ENCODE measurements at regions not wholly inside any gene's neighbourhood (a gene's known extent, or its start where the extent isn't known, plus 50 kb on each side); places are given as distances from the start of the nearest gene placed in this dataset.
"Not testable (repeated sequence)": the region's sequence is repeated elsewhere in the genome, so short reads cannot be mapped to it uniquely, and the experiment has no call there.

GRCh38 chr20:29409160-29409689 is 1848.2 kb upstream of the DEFB115 start:
- ATAC-seq; intact Hi-C loops (cut with DNase I); DNase-seq (ENCODE audit: low spot score): not testable (repeated sequence)

DNA sequence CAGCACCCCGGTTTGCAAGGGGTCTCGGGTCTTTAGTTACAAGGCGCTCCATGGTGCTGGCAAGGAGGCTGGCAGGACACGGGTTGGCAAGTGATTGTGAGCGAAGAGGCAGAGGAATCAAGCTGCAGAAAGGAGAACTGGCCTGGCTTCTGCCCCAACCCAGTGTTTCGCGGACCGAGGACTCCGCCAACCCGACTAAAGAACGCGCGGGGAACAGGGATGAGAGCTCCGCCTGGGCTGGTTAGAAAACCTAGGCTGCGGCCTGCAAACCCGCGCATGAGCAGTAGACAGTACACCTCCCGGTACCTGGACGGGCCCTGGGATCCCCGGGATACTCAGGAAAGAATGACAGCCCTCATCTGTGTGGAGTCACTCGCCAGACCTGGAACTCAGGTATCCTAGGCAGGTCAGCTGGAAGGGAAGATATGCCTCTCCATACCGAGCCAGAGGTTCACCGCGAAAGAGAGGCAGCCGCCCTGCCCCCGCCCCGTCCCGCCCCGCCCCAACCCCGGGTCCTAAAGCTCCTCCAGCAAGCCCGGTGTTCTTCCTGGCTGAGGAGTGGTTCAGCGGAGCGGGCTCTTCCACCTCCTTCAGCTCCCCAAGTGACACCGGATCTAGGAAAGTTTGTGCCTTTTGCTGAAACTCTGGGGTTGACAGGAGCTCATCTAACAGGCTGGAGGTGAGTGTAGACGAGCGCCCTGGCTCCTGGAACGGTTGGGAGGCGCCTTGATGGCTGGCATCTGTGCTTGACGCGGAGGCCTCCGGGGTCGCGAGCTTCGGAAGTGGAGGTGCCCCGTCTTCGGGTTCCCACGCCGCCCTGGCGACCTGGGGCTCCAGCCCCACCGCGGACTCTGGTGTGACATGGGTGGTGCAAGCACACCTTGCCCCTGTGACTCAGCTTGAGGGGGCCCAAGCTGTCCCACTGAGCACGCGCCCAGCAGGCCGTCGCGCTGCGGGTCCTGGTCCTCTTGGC is 1847.3 kb upstream of the DEFB115 start:
- intact Hi-C loops (cut with DNase I), result no loop called here
- no peak for ATAC-seq
- no peak for DNase-seq (ENCODE audit: low spot score)

GRCh38 chr20:29410806-29411457 is 1846.5 kb upstream of the DEFB115 start:
- DNase-seq (ENCODE audit: low spot score) (no peak), ATAC-seq (peak; percentile 57)
- intact Hi-C loops (cut with DNase I), result no loop called here

GRCh38 chr20:29411458-29411820 is 1846.0 kb upstream of the DEFB115 start:
- DNase-seq (ENCODE audit: low spot score); intact Hi-C loops (cut with DNase I): not testable (repeated sequence)
- peak; percentile 30 for ATAC-seq

DNA sequence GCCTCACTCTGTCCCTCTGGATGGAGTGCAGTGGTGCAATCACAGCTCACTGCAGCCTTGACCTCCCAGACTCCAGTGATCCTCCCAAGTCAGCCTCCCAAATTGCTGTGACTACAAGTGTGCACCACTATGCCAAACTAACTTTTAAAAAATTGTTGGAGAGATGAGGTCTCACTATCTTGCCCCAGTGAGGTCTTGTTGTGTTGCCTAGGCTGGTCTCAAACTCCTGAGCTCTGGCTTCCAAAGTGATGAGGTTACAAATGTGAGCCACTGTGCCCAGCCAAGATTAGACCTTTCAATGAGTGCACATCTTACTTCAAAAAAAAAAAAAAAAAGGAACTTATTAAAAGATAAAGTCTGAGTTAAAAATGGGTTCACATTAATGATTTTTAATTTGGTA is 1838.1 kb upstream of the DEFB115 start:
- intact Hi-C loops (cut with DNase I), result no loop called here
- ATAC-seq, result no peak
- DNase-seq (ENCODE audit: low spot score), result no peak

DNA sequence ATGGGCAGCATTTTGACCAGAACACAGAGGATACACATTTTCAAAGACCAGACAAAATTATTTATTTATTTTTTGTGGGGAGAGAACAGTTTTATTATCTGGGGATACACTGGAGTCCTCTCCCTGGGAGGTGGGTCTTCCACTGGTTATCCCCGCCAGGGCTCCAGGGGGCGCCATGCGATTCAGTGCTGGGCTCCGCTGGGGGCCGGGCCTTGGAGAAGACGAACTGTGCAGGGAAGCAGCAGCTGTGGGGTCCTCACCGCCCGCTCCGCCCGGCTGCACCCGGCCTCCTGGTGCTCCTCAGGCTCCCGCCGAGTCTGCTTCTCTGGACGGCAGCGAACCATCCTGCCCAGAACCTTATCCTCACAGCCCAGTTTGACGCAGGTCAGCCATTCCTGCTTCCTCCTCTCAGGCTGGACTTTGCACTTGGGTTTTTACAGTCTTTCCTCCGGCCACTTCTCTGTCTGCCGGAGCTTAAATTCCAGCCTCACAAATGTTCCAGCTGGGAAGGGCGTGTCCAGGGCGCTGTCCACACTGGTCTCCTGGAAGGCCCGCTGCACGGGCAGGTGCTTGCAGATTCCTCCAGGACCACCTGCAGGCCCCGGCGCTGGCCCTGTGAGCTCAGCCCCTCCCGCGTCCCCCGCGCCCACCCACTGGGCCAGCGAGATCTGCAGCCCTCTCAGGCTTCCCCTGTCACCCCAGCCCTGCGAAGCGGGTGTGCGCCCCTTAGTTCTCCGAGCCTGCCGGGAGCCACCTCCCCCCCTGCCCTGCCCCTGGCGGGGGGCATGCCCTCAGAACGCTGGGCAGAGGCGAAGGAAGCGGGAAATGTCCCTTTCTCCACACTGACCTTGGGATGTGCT is 1830.0 kb upstream of the DEFB115 start:
- DNase-seq (ENCODE audit: low spot score) (no peak), ATAC-seq (no peak)
- intact Hi-C loops (cut with DNase I), result no loop called here

GRCh38 chr20:29430531-29430930 is 1826.9 kb upstream of the DEFB115 start:
- intact Hi-C loops (cut with DNase I), result no loop called here
- ATAC-seq, result no peak

DNA sequence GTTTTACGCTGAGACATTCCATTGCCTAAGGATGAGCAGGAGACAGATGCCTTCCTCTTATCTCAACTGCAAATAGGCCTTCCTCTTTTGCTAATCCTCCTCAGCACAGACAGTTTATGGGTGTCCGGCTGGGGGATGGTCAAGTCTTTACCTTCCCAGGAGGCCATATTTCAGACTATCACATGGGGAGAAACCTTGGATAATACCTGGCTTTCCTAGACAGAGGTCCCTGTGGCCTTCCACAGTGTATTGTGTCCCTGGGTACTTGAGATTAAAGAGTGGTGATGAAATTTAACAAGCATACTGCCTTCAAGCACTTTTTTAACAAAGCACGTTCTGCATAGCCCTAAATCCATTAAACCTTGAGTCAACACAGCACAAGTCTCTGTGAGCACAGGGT is 1816.7 kb upstream of the DEFB115 start:
- intact Hi-C loops (cut with DNase I); DNase-seq (ENCODE audit: low spot score); ATAC-seq: not testable (repeated sequence)

More at GRCh38 chr20:29430531-29430930, 1826.9 kb upstream of the DEFB115 start:
- no peak for DNase-seq (ENCODE audit: low spot score)

DNA sequence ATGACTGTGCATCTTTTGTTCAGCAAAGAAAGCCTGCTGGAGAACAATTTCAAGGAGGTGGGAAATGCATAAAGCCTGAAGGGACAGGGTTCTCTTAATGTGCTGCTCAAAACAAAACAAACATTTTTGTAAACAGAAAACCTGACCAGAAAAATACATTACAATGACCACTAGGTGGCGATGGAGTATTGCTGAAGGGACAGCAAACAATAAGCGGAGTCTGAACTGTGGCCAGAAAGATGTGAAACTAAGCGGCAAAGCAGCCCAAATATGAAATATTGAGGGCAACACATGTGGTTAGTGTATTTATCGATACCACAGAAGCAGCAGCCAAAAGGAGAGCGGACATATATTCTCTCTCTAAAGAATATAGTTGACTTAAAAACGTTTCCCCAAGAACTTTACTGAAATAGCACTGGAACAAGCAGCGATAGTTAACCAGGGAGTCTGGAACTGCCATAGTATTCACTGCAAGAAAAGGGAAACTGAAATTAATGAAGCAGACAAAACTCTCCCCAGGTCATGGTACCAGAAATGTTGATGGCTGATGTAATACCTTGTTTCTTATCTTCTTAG is 1814.2 kb upstream of the DEFB115 start:
- intact Hi-C loops (cut with DNase I); DNase-seq (ENCODE audit: low spot score); ATAC-seq: not testable (repeated sequence)

DNA sequence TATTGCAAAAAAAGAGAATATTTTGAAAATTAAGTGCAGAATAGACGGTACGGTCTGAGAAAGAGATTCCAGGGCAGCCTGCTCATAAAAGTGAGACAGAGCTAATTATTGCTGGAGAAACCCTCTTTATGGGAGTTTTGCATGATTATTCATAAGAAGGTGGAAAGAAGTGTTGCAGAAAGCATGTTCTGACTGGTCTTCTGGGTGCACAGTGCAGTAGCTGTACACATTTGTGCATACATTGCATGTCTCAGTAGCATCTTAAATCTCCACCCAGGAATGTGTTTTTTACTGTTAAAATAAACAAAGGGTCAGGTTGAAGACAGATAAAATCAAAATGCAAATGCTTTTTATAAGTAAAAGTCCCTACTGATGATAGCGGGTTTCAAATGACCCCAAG is 1813.6 kb upstream of the DEFB115 start:
- intact Hi-C loops (cut with DNase I), result no loop called here
- ATAC-seq (no peak), DNase-seq (ENCODE audit: low spot score) (no peak)

DNA sequence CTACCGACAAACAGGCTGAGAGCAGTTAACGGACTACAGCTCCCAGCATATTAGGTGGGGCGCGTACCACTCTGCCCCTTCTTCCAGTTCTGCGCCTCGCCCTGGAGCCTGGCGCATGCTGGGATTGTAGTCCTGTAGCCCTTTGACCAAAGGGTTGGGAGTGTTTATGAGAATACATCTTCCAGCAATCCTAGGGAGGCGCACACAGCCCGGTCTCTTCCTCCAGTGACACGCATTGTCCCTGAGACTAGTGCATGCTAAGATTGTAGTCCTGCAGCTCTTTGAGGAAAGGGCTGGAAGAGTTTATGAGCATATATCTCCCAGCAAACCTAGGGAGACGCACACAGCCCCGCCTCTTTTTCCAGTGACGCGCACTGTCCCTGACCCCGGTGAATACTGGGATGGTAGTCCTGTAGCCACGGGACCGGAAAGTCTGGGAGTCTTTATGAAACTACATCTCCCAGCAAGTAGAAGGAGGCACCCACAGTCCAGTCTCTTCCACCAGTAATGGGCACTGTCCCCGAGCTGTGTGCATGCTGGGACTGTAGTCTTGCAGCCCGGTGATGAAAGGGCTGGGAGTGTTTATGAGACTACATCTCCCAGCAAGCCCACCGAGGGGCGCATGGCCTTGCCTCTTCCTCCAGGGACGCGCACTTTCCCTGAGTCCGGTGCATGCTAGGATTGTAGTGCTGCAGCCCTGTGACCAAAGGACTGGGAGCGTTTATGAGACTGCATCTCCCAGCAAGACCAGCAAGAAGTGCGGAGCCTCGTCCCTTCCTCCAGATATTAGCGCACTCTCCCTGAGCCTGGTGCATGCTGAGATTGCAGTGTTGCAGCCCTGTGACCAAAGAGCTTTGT is 1812.2 kb upstream of the DEFB115 start:
- peak; percentile 67 for DNase-seq (ENCODE audit: low spot score)
- intact Hi-C loops (cut with DNase I), result not testable (repeated sequence)
- peak; percentile 95 for ATAC-seq

- DNase-seq (ENCODE audit: low spot score); ATAC-seq; intact Hi-C loops (cut with DNase I): not testable (repeated sequence)
These were observed 1809.7 kb upstream of the DEFB115 start for GRCh38 chr20:29447517-29448484.

DNA sequence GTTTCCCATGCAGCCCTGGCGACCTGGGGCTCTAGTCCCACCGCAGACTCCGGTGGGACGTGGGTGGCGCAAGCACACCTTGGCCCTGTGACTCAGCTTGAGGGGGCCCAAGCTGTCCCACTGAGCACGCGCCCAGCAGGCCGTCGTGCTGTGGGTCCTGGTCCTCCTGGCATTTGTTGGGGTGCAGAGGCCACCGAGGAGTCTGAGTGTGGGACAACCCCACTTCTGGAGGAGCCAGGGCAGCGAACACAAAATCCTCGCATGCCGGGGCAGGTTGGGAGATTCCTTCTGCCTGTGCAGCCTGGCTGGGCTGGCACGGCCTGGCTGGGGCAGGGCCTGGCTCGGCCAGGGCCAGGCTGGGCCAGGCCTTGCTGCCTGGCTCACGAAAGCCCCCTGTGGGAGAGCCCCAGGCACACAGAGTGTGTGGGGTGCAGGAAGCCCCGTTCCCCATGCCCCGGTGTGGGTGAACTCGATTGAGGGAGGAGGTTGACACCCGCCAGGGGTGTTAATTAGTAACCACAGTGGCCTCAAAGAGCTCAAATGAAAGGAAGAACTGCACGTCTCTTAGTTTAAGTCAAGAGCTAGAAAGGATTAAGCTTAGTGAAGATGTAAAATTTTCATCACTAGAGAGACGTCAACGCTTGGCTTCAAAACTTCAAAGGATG is 1808.5 kb upstream of the DEFB115 start:
- DNase-seq (ENCODE audit: low spot score), result no peak
- ATAC-seq, result no peak
- intact Hi-C loops (cut with DNase I), result no loop called here

DNA sequence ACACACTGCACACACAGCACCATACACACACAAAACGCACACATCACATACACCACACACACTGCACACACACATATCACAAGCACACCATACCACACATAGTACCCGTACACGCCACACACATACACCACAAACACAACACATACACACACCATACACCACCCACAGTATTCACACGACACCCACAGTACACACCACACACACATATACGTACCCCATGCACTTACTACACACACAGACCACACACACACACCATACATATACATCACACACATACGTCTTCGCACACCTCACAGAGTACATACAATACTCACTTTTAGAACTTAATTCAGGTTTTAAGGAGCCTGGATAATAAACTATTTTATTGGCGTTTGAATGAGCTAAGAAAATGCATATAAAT is 1805.3 kb upstream of the DEFB115 start:
- DNase-seq (ENCODE audit: low spot score) (no peak), ATAC-seq (no peak)
- intact Hi-C loops (cut with DNase I), result no loop called here

DNA sequence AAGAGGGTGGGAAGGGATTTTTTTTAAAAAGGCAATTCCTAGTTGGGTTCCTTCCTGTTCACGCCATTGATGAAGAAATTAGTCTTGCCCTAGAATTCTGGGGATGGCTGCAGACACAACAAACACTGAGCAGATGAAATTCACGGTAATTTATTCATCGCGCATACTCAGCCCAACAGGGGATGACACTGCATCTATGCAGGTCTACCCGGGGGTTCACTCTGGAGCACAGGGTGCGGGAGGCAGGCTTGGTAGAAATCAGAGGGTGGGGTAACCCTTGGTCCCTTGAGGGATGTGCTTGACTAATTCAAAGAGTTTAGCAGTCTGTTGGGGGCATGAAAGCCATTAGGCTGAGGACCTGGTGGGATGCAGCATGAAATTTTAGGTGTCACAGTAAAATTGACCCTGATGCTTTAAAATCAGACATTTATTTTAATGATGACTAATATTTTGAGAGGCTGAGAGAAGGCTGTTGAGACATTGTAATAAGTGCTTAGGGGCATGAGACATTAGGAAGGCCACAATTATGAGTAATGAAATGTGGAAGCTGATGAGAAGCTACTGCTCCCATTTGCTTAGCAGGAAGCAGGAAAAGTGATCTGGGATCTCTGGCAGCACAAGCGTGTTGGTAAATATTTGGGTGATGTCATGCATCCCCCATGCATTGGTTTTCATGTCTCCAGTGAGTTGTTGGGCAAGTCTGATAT is 1800.3 kb upstream of the DEFB115 start:
- intact Hi-C loops (cut with DNase I); DNase-seq (ENCODE audit: low spot score); ATAC-seq: not testable (repeated sequence)

- intact Hi-C loops (cut with DNase I), result no loop called here
- ATAC-seq (no peak), DNase-seq (ENCODE audit: low spot score) (no peak)
These were observed 1784.9 kb upstream of the DEFB115 start for GRCh38 chr20:29472606-29473005.

Measured in sciatic nerve (tissue), 2 donors.